HCT116 (cell line): ENCODE measurements at regions not wholly inside any gene's neighbourhood (a gene's known extent, or its start where the extent isn't known, plus 50 kb on each side); places are given as distances from the start of the nearest gene placed in this dataset.

Source experiments
- ATAC-seq: fragments of 200-7000 bp; cut with Tn5 transposase; 2 replicates; pipeline ENCODE4 v1.9.1; 2020; ENCODE audit warnings: mild to moderate bottlenecking, moderate library complexity
- BruUV-seq: library from RNA; stranded (reverse); fragments of 400-500 nt; replicated peaks from 2 replicates; lab custom pipeline; 2021; lab: Mats Ljungman, UMichigan
- CTCF ChIA-PET: fragments of 300-600 bp; sonication (Branson Sonifier 250); formaldehyde crosslinking; loops from one replicate; lab custom pipeline; 2021; ENCODE audit warnings: antibody characterized with exemption; lab: Charles Lee
- POLR2A ChIA-PET: fragments of 300-600, 350-600 bp; sonication (Branson Sonifier 250); formaldehyde crosslinking; loops from one replicate; lab custom pipeline; 2021; ENCODE audit warnings: antibody characterized with exemption; lab: Charles Lee
- RAD21 ChIA-PET, 2 experiments: fragments of 300-600 bp; sonication (Branson Sonifier 250); formaldehyde crosslinking; loops; one replicate each; lab custom pipeline; 2023; ENCODE audit warnings: low total read pairs in 2 of 2; ENCODE audit not compliant: uncharacterized antibody in 2 of 2, unreplicated experiment in 2 of 2, low non-redundant PET in 1 of 2; lab: Charles Lee
- DNase-seq: peaks from one replicate; pipeline ENCODE4 v3.0.0-alpha.2; 2010; ENCODE audit warnings: low read depth, low spot score
- H2AFZ ChIP-seq: fragments of 200-600 bp; shearing (Covaris generic), sonication (generic); 2 replicates; pipeline ENCODE4 v1.6.1; 2017; ENCODE audit warnings: low read depth, mixed run types, mixed read lengths, antibody characterized with exemption, low read length; ENCODE audit not compliant: poor library complexity, severe bottlenecking
- H3K27ac ChIP-seq: 2 replicates; pipeline ENCODE4 v1.5.1; 2012; ENCODE audit warnings: low read depth, low read length
- H3K27me3 ChIP-seq: fragments of 200-600 bp; sonication (generic); 2 replicates; pipeline ENCODE4 v1.6.1; 2016; ENCODE audit warnings: mixed run types, low read length, mixed read lengths; ENCODE audit not compliant: insufficient read depth
- H3K36me3 ChIP-seq, 2 experiments: fragments of 200-500 bp in 1 of 2; fragments of 200-600 bp in 1 of 2; sonication (Bioruptor generic) in 1 of 2; sonication (generic) in 1 of 2; 2 replicates each; pipeline versions ENCODE4 v1.5.1 to v1.6.1; 2014 to 2016; ENCODE audit warnings: low read length in 2 of 2, inconsistent platforms in 1 of 2, mixed read lengths in 1 of 2, mixed run types in 1 of 2; ENCODE audit not compliant: insufficient read depth in 2 of 2, control insufficient read depth in 1 of 2
- H3K4me1 ChIP-seq, 2 experiments: fragments of 200-600 bp in 1 of 2; sonication (generic) in 1 of 2; 2 replicates each; pipeline versions ENCODE4 v1.5.1 to v1.6.1; 2012 to 2017; ENCODE audit warnings: low read length in 2 of 2, inconsistent platforms in 1 of 2, mild to moderate bottlenecking in 1 of 2, mixed read lengths in 1 of 2, mixed run types in 1 of 2, moderate library complexity in 1 of 2; ENCODE audit not compliant: insufficient read depth in 2 of 2, control insufficient read depth in 1 of 2
- H3K4me2 ChIP-seq: fragments of 200-600 bp; sonication (generic); 2 replicates; pipeline ENCODE4 v1.6.1; 2017; ENCODE audit warnings: mixed run types, low read length, mixed read lengths
- H3K4me3 ChIP-seq, 2 experiments: fragments of 200-600 bp in 1 of 2; sonication (generic) in 1 of 2; replicated peaks in 1 of 2; 2 replicates each; pipeline ENCODE4 v1.5.1; 2011 to 2016; ENCODE audit warnings: low read length in 2 of 2, control low read depth in 1 of 2, low read depth in 1 of 2, mild to moderate bottlenecking in 1 of 2, mixed read lengths in 1 of 2, mixed run types in 1 of 2
- H3K79me2 ChIP-seq: fragments of 200-600 bp; sonication (generic); 2 replicates; pipeline ENCODE4 v1.6.1; 2017; ENCODE audit warnings: mild to moderate bottlenecking, mixed run types, low read length, moderate library complexity, mixed read lengths; ENCODE audit not compliant: insufficient read depth
- H3K9ac ChIP-seq: fragments of 200-600 bp; sonication (generic); 2 replicates; pipeline ENCODE4 v1.6.1; 2016; ENCODE audit warnings: low read length, mixed read lengths
- H3K9me2 ChIP-seq: fragments of 200-600 bp; sonication (generic), shearing (Covaris generic); 2 replicates; pipeline ENCODE4 v1.6.1; 2017; ENCODE audit warnings: mixed run types, mild to moderate bottlenecking, moderate library complexity; ENCODE audit not compliant: insufficient read depth
- H3K9me3 ChIP-seq, 2 experiments: fragments of 200-500 bp in 1 of 2; fragments of 200-600 bp in 1 of 2; sonication (Bioruptor generic) in 1 of 2; sonication (generic) in 1 of 2; 2 replicates each; pipeline ENCODE4 v1.6.1; 2014 to 2017; ENCODE audit warnings: low read length in 2 of 2, mixed read lengths in 2 of 2, inconsistent platforms in 1 of 2, low read depth in 1 of 2, mild to moderate bottlenecking in 1 of 2, mixed run types in 1 of 2, moderate library complexity in 1 of 2; ENCODE audit not compliant: control insufficient read depth in 1 of 2, insufficient read depth in 1 of 2
- H4K20me1 ChIP-seq: fragments of 200-600 bp; sonication (generic), shearing (Covaris generic); 2 replicates; pipeline ENCODE4 v1.6.1; 2017; ENCODE audit warnings: mixed run types, mild to moderate bottlenecking, moderate library complexity; ENCODE audit not compliant: insufficient read depth
- CBX3 ChIP-seq: IDR thresholded peaks from 2 replicates; pipeline ENCODE4 v1.6.1; 2012; ENCODE audit warnings: low read depth
- EGR1 ChIP-seq: IDR thresholded peaks from 2 replicates; pipeline ENCODE4 v1.6.1; 2012; ENCODE audit warnings: low read depth
- EZH2 ChIP-seq: fragments of 200-600 bp; sonication (generic); IDR thresholded peaks from 2 replicates; pipeline ENCODE4 v1.6.1; 2017; ENCODE audit warnings: antibody characterized with exemption, mixed run types
- EZH2phosphoT487 ChIP-seq: fragments of 200-600 bp; IDR thresholded peaks from 2 replicates; pipeline ENCODE4 v1.6.1; 2018; ENCODE audit warnings: antibody characterized with exemption, borderline replicate concordance
- JUND ChIP-seq: IDR thresholded peaks from 2 replicates; pipeline ENCODE4 v1.6.1; 2012
- POLR2A ChIP-seq: IDR thresholded peaks from 2 replicates; pipeline ENCODE4 v1.7.0; 2011; ENCODE audit warnings: borderline replicate concordance; ENCODE audit not compliant: insufficient read depth, insufficient read length; ENCODE audit errors: extremely low read depth
- RAD21 ChIP-seq: IDR thresholded peaks from 2 replicates; pipeline ENCODE4 v1.6.1; 2012; ENCODE audit warnings: low read depth, mild to moderate bottlenecking
- REST ChIP-seq: IDR thresholded peaks from 2 replicates; pipeline ENCODE4 v1.6.1; 2012; ENCODE audit warnings: low read depth
- SIN3A ChIP-seq: IDR thresholded peaks from 2 replicates; pipeline ENCODE4 v1.6.1; 2012; ENCODE audit warnings: low read depth
- SP1 ChIP-seq: IDR thresholded peaks from 2 replicates; pipeline ENCODE4 v1.6.1; 2012; ENCODE audit warnings: low read depth
- ZFX ChIP-seq: fragments of 450-650 bp; IDR thresholded peaks from 2 replicates; pipeline ENCODE4 v1.6.1; 2017
- ZNF274 ChIP-seq: fragments of 200-500 bp; sonication (Bioruptor generic); IDR thresholded peaks from 2 replicates; pipeline ENCODE4 v1.6.1; 2014; ENCODE audit warnings: mild to moderate bottlenecking, low read depth, low read length, inconsistent platforms
- intact Hi-C: fragments of 100-400 bp; cut with micrococcal nuclease; formaldehyde crosslinking; loops from 2 replicates; pipeline ENCODE4 v1.10.0; 2022
- TF ChIP-seq, protein P1 (sequence below), 3 experiments: fragments of 200-600 bp in 1 of 3; sonication (generic) in 1 of 3; IDR thresholded peaks in 2 of 3; conservative IDR thresholded peaks in 1 of 3; 2 replicates each; pipeline ENCODE4 v1.5.1; 2012 to 2017; ENCODE audit warnings: low read depth in 2 of 3, low read length in 2 of 3, antibody characterized with exemption in 1 of 3, borderline replicate concordance in 1 of 3, control low read depth in 1 of 3, mild to moderate bottlenecking in 1 of 3, mixed read lengths in 1 of 3, mixed run types in 1 of 3, moderate library complexity in 1 of 3; ENCODE audit not compliant: insufficient read depth in 1 of 3

DNA sequence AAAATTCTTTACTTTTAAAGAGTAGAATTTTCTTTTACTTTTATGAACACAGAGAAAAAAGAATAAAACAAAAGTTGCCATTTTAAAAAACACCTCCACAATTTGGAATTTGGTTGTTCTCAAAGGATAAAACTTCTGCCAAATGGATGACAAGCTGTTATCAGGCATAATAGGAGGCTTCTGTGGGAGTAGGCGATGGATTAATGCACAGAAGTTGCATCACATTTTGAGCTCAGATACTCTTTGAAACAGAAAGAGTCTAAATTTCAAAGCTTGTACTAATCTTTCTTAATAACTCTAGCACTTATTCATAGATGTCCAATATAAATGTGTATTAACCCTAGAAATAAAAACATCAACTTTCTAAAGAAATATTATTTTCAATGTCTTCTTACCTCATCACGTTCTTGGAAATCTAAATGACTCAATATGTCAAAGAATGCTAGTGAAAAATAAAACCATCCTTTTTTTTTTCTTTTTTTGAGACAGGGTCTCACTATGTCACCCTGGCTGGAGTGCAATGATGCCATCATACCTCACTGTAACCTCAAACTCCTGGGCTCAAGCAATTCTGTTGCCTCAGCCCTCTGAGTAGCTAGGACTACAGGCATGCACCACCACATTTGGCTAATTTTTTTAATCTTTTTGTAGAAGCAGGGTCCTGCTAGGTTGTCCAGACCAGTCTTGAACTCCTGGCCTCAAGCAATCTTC is 112.8 kb upstream of the USP25 start:
- Histone ChIP-seq H3K4me2 (no peak overlapping the region), H3K36me3 (no peaks in the 10 kb centered on the region), H3K27ac (no peak overlapping the region), H3K4me1 (no peaks in the 10 kb centered on the region), H3K27me3 (no peaks in the 10 kb centered on the region), H3K9me2 (no peaks in the 10 kb centered on the region), H3K9ac (no peak overlapping the region), H4K20me1 (no peaks in the 10 kb centered on the region), H2AFZ (no peak overlapping the region), H3K9me3 (no peaks in the 10 kb centered on the region), H3K79me2 (no peaks in the 10 kb centered on the region), H3K4me3 (no peak overlapping the region)
- DNase-seq (no peak), ATAC-seq (no peak)
- ChIA-PET RAD21 (no interaction called here), POLR2A (no interaction called here), CTCF (no interaction called here)
- TF ChIP-seq CBX3 (no peak), ZFX (no peak), EZH2phosphoT487 (no peak), RAD21 (no peak), ZNF274 (no peak), SP1 (no peak)
- TF ChIP-seq, protein P1, sequence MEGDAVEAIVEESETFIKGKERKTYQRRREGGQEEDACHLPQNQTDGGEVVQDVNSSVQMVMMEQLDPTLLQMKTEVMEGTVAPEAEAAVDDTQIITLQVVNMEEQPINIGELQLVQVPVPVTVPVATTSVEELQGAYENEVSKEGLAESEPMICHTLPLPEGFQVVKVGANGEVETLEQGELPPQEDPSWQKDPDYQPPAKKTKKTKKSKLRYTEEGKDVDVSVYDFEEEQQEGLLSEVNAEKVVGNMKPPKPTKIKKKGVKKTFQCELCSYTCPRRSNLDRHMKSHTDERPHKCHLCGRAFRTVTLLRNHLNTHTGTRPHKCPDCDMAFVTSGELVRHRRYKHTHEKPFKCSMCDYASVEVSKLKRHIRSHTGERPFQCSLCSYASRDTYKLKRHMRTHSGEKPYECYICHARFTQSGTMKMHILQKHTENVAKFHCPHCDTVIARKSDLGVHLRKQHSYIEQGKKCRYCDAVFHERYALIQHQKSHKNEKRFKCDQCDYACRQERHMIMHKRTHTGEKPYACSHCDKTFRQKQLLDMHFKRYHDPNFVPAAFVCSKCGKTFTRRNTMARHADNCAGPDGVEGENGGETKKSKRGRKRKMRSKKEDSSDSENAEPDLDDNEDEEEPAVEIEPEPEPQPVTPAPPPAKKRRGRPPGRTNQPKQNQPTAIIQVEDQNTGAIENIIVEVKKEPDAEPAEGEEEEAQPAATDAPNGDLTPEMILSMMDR (IDR thresholded peaks at IDR 0.05 in 2 of 3, conservative IDR thresholded peaks at IDR 0.05 in 1 of 3; ENCODE audit: borderline replicate concordance in 1 of 3, insufficient read depth in 1 of 3, low read depth in 2 of 3, low read length in 2 of 3) = no peak
- BruUV-seq = no TSS peak
- intact Hi-C loops = no loop called here

DNA sequence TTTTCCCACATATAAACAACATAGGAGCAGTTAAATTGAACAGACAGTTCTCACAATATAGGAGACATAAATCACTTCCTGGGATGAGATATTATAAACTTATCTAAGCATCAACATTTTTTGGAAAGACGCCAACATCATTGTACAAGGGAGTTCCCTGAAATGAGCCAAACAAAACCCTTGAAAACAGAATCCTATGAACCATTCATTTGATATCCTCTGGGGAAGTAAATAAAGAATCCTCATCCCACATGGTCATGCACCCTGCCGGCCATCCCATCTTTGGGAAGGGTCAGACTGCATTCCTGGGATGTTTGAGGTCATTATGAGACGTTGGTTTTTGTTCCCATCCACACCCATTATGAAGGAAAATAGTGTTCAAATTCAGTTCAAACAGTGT is 111.8 kb upstream of the USP25 start:
- no peaks in the 10 kb centered on the region for H3K36me3 ChIP-seq
- H3K4me2 ChIP-seq = no peak overlapping the region
- no peaks in the 10 kb centered on the region for H3K4me1 ChIP-seq
- ChIA-PET RAD21 (no interaction called here), CTCF (no interaction called here), POLR2A (no interaction called here)
- no peaks in the 10 kb centered on the region for H3K79me2 ChIP-seq
- intact Hi-C loops = no loop called here
- no peak for DNase-seq
- no peak overlapping the region for H3K9ac ChIP-seq
- BruUV-seq = no TSS peak
- no peaks in the 10 kb centered on the region for H4K20me1 ChIP-seq
- no peak overlapping the region for H2AFZ ChIP-seq
- no peaks in the 10 kb centered on the region for H3K9me3 ChIP-seq
- H3K4me3 ChIP-seq = no peak overlapping the region
- no peaks in the 10 kb centered on the region for H3K27me3 ChIP-seq
- H3K9me2 ChIP-seq = no peaks in the 10 kb centered on the region
- ATAC-seq = no peak
- H3K27ac ChIP-seq = no peak overlapping the region
- no peak for TF ChIP-seq RAD21
- no peak for TF ChIP-seq REST
- TF ChIP-seq EZH2 = no peak
- TF ChIP-seq POLR2A = no peak
- TF ChIP-seq ZFX = no peak
- no peak for TF ChIP-seq JUND
- TF ChIP-seq, protein P1 (IDR thresholded peaks at IDR 0.05 in 2 of 3, conservative IDR thresholded peaks at IDR 0.05 in 1 of 3; ENCODE audit: borderline replicate concordance in 1 of 3, insufficient read depth in 1 of 3, low read depth in 2 of 3, low read length in 2 of 3) = no peak
- TF ChIP-seq SIN3A = no peak
- TF ChIP-seq EGR1 = no peak
